Activated naive CD4-positive, alpha-beta T cell treated with anti-CD3 and anti-CD28 coated beads for 36 hours (primary cell): ENCODE measurements at regions not wholly inside any gene's neighbourhood (a gene's known extent, or its start where the extent isn't known, plus 50 kb on each side); places are given as distances from the start of the nearest gene placed in this dataset.

Source experiments
- CTCF ChIA-PET: fragments of 350-600 bp; sonication (Branson Sonifier 250); formaldehyde crosslinking; loops from one replicate; lab custom pipeline; 2021; ENCODE audit warnings: antibody characterized with exemption; lab: Charles Lee
- DNase-seq: peaks from one replicate; pipeline ENCODE4 v3.0.0-alpha.2; 2020
- H3K27ac Mint-ChIP-seq: one replicate; pipeline ENCODE4 v1.8.0; 2021; ENCODE audit warnings: mild to moderate bottlenecking, mixed read lengths
- H3K27me3 Mint-ChIP-seq: one replicate; pipeline ENCODE4 v1.8.0; 2021; ENCODE audit warnings: low read depth, mixed read lengths
- H3K36me3 Mint-ChIP-seq: one replicate; pipeline ENCODE4 v1.8.0; 2021; ENCODE audit warnings: low read depth, mixed read lengths
- H3K4me1 Mint-ChIP-seq: one replicate; pipeline ENCODE4 v1.8.0; 2021; ENCODE audit warnings: low read depth, mixed read lengths
- H3K4me3 Mint-ChIP-seq: one replicate; pipeline ENCODE4 v1.8.0; 2021; ENCODE audit warnings: mild to moderate bottlenecking, moderate library complexity, mixed read lengths
- H3K9me3 Mint-ChIP-seq: one replicate; pipeline ENCODE4 v1.8.0; 2021; ENCODE audit warnings: mixed read lengths
- intact Hi-C: fragments of 100-400 bp; cut with micrococcal nuclease; formaldehyde crosslinking; loops from one replicate; pipeline ENCODE4 v1.15.1; 2023

DNA sequence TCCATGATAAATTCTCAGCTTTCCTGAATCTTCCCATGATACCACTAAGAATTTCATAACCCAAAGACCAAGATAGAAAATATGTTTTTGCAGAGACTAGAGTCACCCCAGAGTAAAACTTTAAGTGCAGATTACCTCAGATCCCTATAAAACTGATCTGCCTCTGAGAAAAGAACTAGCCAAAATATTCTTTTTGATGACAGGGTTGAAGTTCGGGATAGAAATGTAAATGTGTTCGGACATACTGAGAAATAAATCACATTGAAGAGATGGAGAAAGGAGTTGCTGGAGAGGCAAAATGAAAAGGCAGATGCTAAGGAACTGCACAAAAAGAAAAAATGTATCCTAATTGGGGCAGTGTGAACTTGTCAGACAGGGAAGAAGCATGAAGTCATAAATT, 501.8 kb downstream of the ANKRD50 start:
- no peak overlapping the region for H3K4me3 Mint-ChIP-seq
- no peak overlapping the region for H3K27ac Mint-ChIP-seq
- H3K36me3 Mint-ChIP-seq: no peaks in the 10 kb centered on the region
- no peak for DNase-seq
- no peaks in the 10 kb centered on the region for H3K9me3 Mint-ChIP-seq
- no peaks in the 10 kb centered on the region for H3K4me1 Mint-ChIP-seq
- no peaks in the 10 kb centered on the region for H3K27me3 Mint-ChIP-seq
- CTCF ChIA-PET: no interaction called here
- intact Hi-C loops: no loop called here

DNA sequence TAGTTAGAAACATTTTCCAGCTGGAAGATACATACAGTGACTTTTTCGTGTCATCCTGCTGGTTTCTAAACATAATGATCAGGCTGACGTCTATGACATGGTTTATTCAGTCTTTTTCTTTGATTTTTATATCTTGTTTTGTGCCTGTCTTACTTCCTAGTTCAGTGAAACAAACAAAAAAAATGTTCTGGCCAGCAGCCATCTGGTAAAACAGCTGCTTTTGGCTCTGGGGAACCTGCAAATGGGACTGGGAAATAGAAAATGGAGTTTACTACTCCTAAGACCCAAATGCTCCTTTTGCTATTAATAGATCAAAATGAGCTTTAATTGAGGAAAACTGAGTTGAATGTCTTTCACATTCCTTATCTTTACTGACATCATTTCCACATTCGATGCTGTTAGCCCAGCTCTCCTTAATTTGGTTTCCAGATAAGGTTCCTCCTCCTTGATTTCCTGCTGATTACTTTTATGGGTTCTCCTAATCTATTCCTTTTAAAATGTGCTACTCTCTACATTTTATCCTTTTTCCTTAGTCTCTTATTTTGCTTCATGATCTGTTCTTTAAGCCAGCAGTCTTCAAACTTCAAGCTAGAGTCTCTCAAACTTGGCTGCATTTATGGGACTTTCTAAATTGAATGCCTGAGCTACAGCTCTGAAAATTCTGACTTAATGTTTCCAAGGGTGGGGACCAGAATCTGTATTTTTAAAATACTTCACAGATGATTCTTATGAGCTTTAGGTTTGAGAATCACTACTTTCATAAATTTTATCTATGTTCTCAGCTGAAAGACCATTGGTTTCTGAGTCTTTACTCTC, 499.5 kb downstream of the ANKRD50 start:
- no peaks in the 10 kb centered on the region for H3K9me3 Mint-ChIP-seq
- H3K36me3 Mint-ChIP-seq: no peaks in the 10 kb centered on the region
- no peaks in the 10 kb centered on the region for H3K4me1 Mint-ChIP-seq
- CTCF ChIA-PET: interaction anchor here (1.2 kb wide), 1 partner anchor 10 kb away, joined by 3 read pairs; no protein-coding TSS in a partner anchor
- intact Hi-C loops: no loop called here
- no peak overlapping the region for H3K27ac Mint-ChIP-seq
- H3K27me3 Mint-ChIP-seq: no peaks in the 10 kb centered on the region
- DNase-seq: no peak
- H3K4me3 Mint-ChIP-seq: no peak overlapping the region

DNA sequence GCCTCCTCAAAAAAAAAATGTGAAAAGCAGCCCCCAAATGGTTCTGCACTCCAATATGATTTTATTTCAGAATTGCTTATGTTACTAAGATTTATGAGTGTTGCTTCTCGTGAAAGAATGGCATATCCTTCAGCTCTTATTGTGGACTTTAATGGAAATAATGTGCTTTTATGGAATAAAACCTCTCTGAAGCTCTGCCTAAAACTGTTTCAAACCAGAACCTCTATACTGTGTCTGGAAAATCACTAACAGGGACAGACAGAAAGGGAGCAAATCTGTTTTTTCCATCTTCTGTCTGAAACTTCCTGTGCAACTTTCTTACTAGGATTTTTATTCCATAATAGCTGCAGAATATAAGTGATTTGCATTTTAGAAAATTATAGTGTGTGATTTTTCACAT, 493.1 kb downstream of the ANKRD50 start:
- DNase-seq: no peak
- intact Hi-C loops: no loop called here
- no peak overlapping the region for H3K27ac Mint-ChIP-seq
- no peaks in the 10 kb centered on the region for H3K9me3 Mint-ChIP-seq
- no peaks in the 10 kb centered on the region for H3K36me3 Mint-ChIP-seq
- no peaks in the 10 kb centered on the region for H3K27me3 Mint-ChIP-seq
- no peak overlapping the region for H3K4me3 Mint-ChIP-seq
- H3K4me1 Mint-ChIP-seq: no peaks in the 10 kb centered on the region
- CTCF ChIA-PET: no interaction called here

DNA sequence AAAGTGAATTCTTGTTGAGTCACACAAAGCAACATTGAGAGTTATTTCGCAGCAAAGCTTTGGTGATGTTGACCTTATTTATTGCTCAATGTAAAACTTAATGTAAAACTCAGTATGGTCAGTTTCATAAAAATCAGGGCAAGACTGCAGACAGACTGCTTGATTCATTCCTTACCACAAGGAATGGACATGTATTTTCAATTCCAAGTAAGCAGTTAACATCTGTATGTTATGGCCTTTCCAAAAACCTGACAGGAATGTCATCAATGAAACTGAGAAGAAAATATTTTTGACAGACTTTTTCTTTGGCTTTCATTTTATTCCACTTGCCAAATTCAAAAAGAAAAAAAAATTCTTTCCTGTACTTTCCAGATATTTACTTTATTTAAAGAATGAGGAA, 488.3 kb downstream of the ANKRD50 start:
- Mint-ChIP-seq H3K4me3 (no peak overlapping the region), H3K4me1 (no peaks in the 10 kb centered on the region), H3K27ac (no peak overlapping the region), H3K27me3 (no peaks in the 10 kb centered on the region), H3K9me3 (peaks cover 5% of the 10 kb centered on the region), H3K36me3 (no peaks in the 10 kb centered on the region)
- intact Hi-C loops: no loop called here
- CTCF ChIA-PET: no interaction called here
- no peak for DNase-seq

DNA sequence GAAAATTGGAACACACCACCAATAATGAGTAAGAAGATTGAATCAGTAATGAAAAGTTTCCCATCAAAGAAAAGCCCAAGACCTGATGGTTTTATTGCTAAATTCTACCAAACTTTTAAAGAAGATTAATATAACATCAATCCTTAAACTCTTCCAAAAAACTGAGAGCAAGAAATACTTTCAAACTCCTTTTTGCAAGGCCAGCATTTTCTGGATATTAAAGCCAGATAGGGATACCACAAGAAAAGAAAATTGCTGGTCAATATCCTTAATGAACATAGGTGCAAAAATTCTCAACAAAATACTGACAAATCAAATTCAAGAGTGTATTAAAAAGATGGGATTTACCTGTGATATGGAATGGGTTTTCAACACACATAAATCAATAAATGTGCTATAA, 484.6 kb downstream of the ANKRD50 start:
- no peak overlapping the region for H3K4me3 Mint-ChIP-seq
- H3K4me1 Mint-ChIP-seq: no peaks in the 10 kb centered on the region
- H3K27me3 Mint-ChIP-seq: no peaks in the 10 kb centered on the region
- CTCF ChIA-PET: no interaction called here
- H3K27ac Mint-ChIP-seq: no peak overlapping the region
- peaks cover 5% of the 10 kb centered on the region for H3K9me3 Mint-ChIP-seq
- no peaks in the 10 kb centered on the region for H3K36me3 Mint-ChIP-seq
- intact Hi-C loops: no loop called here
- no peak for DNase-seq

DNA sequence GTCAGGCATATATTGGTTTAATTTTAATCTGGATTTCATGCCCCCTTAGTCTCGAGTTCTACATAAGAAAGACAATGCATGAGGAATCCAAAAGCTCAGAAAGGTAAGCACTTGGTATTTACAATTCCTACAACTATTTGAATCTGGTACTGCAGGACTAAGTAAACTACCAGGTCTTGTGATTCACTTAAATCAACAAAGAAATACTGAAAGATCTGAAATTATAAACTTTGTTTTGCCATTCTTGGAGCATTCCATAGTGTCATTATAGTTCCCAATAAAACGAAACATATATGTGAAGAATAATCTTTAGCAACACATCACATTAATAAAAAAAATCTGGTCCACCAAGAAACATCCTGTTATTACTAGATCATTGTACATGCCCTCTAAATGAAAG, 482.3 kb downstream of the ANKRD50 start:
- CTCF ChIA-PET: no interaction called here
- no peak for DNase-seq

DNA sequence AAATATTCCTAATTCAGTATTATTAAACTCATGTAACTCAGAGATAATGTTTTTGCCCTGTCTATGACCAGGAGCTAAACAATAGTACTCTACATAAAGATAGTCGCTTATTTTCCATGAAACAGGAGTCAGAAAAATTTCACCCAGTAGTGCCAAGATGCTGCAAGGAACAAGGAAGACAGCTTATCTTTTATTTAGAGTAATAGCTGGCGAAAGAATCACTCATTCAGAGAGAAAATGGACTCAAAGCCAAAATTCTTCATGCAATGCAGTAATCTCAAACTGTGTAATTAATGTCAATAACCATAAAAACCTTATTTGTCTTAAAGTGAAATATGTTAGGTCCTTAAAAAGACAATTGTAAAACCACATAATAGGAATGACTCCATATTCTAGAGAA, 477.8 kb downstream of the ANKRD50 start:
- H3K36me3 Mint-ChIP-seq: no peaks in the 10 kb centered on the region
- no peak for DNase-seq
- CTCF ChIA-PET: no interaction called here
- intact Hi-C loops: no loop called here
- H3K4me1 Mint-ChIP-seq: no peaks in the 10 kb centered on the region
- no peak overlapping the region for H3K4me3 Mint-ChIP-seq
- H3K9me3 Mint-ChIP-seq: peaks cover 1% of the 10 kb centered on the region
- H3K27ac Mint-ChIP-seq: no peak overlapping the region
- H3K27me3 Mint-ChIP-seq: no peaks in the 10 kb centered on the region

More for the DNA sequence above, 482.3 kb downstream of the ANKRD50 start:
- intact Hi-C loops: no loop called here
- Mint-ChIP-seq H3K36me3 (no peaks in the 10 kb centered on the region), H3K27ac (no peak overlapping the region), H3K9me3 (peaks cover 5% of the 10 kb centered on the region), H3K4me3 (no peak overlapping the region), H3K27me3 (no peaks in the 10 kb centered on the region), H3K4me1 (no peaks in the 10 kb centered on the region)

DNA sequence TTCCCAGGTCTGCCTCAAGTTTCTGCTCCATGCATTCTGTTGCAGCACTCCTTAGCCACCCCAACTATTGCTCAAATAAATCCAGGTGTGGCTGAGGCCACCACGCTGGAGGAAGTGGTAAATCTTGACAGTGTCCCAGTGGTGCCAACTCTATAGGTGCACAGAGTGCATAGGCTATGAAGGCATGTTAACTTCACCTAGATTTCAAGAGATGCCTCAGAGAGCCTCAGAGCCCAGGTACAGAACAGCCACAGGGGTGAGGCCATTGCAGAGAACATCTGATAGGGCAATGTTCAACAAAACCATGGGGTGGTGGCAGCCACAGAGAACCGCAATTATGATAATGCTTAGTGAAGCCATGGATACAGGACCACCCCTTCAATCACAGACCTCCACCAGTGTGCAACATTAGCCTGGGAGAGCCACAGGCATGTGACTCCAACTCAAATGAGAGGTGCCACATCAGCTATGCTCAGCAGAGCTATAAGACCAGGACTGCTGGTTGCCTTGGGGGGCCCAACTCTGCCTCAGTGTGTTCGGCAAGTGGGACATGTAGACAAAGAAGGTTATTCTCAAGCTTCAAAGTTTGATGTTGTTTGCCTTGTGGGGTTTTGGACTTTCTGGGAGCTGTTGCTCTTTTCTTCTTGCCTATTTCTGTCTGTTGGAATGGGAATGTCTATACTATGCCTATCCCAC, 468.7 kb downstream of the ANKRD50 start:
- no peak overlapping the region for H3K27ac Mint-ChIP-seq
- peaks cover 5% of the 10 kb centered on the region for H3K27me3 Mint-ChIP-seq
- H3K36me3 Mint-ChIP-seq: no peaks in the 10 kb centered on the region
- no peak overlapping the region for H3K4me3 Mint-ChIP-seq
- no peak for DNase-seq
- intact Hi-C loops: no loop called here
- CTCF ChIA-PET: no interaction called here
- H3K4me1 Mint-ChIP-seq: no peaks in the 10 kb centered on the region
- peaks cover 2% of the 10 kb centered on the region for H3K9me3 Mint-ChIP-seq

DNA sequence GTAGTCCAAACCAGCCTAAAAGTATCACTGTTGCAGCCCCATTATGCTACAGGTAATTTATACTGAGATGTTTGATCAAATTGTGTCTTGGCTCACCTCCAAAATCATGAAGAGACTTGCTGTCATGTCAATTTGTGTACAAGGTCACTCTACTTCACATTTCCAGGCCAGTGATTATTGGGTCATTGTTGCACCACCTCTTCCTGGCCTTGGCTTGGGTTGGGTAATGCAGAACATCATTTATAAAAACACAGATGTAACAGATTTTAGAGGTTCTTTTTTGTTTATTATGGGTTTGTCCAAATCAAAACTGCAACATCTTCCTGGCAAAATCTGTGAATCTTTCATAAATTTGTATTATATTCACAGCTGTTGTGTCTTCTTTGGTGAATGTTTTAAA, 459.5 kb downstream of the ANKRD50 start:
- H3K27ac Mint-ChIP-seq: no peak overlapping the region
- H3K36me3 Mint-ChIP-seq: no peaks in the 10 kb centered on the region
- intact Hi-C loops: no loop called here
- H3K27me3 Mint-ChIP-seq: peaks cover 10% of the 10 kb centered on the region
- H3K9me3 Mint-ChIP-seq: no peaks in the 10 kb centered on the region
- no peaks in the 10 kb centered on the region for H3K4me1 Mint-ChIP-seq
- CTCF ChIA-PET: no interaction called here
- DNase-seq: no peak
- no peak overlapping the region for H3K4me3 Mint-ChIP-seq

DNA sequence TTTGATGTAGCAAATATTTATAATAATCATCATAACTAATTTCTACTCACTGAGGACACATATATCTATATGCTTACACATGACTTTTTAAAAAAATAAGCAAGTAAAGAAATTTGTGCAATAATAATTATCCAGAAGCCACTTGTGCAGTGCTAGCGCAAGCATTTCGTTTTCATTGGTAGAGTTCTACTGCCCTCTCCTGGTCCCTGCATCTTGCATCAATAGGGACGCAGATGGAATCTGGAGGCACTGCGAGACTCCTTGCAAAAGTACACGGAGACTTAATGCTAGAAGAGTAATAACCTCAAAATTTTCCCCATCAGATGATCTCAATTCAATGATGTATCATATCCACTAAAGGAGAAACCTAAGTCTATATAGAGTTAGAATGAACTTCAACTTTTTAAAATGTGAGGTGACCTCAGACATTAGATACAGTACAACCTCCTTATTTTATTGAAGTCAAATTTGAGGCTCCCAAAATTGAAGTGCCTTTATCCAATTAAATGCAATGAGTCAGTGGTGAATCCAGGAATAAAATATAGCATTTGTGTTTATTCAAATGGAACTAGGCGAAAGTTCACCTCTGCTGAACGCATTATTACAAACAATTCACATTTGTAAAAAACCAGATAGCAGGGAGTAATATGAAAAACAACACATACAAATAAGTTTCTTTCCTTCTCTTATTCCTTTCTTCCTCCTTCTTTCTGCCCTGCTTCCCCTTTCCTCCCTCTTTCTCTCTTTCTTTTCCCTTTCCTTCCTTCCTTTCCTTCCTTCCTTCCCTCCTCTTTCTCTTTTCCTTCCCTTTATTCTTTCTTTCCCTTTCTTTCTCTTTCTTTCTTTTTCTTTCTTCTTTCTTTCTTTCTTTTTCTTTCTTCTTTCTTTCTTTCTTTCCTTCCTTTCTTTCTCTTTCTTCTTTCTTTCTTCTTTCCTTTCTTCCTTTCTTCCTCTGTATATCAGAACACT, 450.0 kb downstream of the ANKRD50 start:
- Mint-ChIP-seq H3K9me3 (no peaks in the 10 kb centered on the region), H3K27ac (no peak overlapping the region), H3K36me3 (no peaks in the 10 kb centered on the region), H3K27me3 (peaks cover 4% of the 10 kb centered on the region), H3K4me1 (no peaks in the 10 kb centered on the region), H3K4me3 (no peak overlapping the region)
- CTCF ChIA-PET: interaction anchor here (0.6 to 1.5 kb wide), 2 partner anchors 386 to 490 kb away, joined by 3 read pairs; no protein-coding TSS in a partner anchor
- intact Hi-C loops: loop anchor here (2.0 to 10.0 kb wide), 8 partner anchors 490 to 1660 kb away; partner anchors contain the start of gene SPRY1
- peak; percentile 71 for DNase-seq

DNA sequence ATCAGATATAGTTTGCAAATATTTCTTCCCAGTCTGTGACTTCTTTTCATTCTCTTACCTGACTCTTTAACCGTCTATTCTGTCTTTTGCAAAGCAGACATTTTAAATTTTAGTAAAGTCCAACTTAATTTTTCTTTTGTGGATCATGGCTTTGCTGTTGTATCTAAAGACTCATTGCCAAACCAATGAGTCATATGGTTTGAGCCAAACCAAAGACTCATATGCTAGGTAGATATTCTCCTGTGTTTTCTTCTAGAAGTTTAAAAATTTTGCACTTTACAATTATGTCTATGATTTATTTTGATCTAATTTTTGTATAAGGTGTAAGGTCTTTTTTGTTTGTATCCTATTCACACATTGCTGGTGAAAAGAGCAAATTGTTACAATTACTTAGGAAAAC, 446.8 kb downstream of the ANKRD50 start:
- Mint-ChIP-seq H3K4me3 (no peak overlapping the region), H3K9me3 (peaks cover 4% of the 10 kb centered on the region), H3K36me3 (no peaks in the 10 kb centered on the region), H3K4me1 (no peaks in the 10 kb centered on the region), H3K27me3 (peaks cover 4% of the 10 kb centered on the region), H3K27ac (no peak overlapping the region)
- no peak for DNase-seq
- intact Hi-C loops: loop anchor here (10.0 kb wide), 1 partner anchor 601 kb away; no protein-coding TSS in a partner anchor
- CTCF ChIA-PET: no interaction called here

DNA sequence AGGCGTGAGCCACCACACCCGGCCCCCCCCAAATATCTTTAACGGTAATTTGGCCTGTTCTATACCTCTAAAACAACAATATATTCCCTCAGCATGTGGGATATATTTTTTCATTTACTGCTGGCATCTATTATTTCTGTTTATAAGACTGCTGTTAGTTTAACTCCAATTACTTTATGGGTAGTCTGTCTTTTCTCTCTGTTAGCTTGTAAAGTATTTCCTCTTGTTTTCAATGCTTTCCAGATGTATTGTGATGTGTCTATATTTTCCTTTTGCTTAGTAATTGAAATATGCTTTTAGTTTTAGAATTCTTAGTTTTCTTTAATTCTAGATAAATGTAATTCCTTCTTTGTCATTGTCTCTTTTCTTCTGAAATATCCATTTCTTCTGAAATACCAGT, 445.8 kb downstream of the ANKRD50 start:
- Mint-ChIP-seq H3K4me1 (no peaks in the 10 kb centered on the region), H3K9me3 (peaks cover 10% of the 10 kb centered on the region), H3K36me3 (no peaks in the 10 kb centered on the region), H3K27me3 (peaks cover 7% of the 10 kb centered on the region), H3K4me3 (no peak overlapping the region), H3K27ac (no peak overlapping the region)
- intact Hi-C loops: loop anchor here (10.0 kb wide), 1 partner anchor 602 kb away; no protein-coding TSS in a partner anchor
- no peak for DNase-seq
- CTCF ChIA-PET: no interaction called here
